ENCODE measurements at regions not wholly inside any gene's neighbourhood (a gene's known extent, or its start where the extent isn't known, plus 50 kb on each side); places are given as distances from the start of the nearest gene placed in this dataset.

- TF ChIP-seq, protein P1, sequence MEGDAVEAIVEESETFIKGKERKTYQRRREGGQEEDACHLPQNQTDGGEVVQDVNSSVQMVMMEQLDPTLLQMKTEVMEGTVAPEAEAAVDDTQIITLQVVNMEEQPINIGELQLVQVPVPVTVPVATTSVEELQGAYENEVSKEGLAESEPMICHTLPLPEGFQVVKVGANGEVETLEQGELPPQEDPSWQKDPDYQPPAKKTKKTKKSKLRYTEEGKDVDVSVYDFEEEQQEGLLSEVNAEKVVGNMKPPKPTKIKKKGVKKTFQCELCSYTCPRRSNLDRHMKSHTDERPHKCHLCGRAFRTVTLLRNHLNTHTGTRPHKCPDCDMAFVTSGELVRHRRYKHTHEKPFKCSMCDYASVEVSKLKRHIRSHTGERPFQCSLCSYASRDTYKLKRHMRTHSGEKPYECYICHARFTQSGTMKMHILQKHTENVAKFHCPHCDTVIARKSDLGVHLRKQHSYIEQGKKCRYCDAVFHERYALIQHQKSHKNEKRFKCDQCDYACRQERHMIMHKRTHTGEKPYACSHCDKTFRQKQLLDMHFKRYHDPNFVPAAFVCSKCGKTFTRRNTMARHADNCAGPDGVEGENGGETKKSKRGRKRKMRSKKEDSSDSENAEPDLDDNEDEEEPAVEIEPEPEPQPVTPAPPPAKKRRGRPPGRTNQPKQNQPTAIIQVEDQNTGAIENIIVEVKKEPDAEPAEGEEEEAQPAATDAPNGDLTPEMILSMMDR (IDR thresholded peaks at IDR 0.05), result no peak
- TF ChIP-seq EZH2 (IDR thresholded peaks at IDR 0.05; ENCODE audit: borderline replicate concordance, insufficient read depth, low read depth, low read length, poor library complexity, severe bottlenecking), result no peak
These were observed 80.3 kb upstream of the ARID5B start for GRCh38 chr10:61821153-61821552.
